Loucy (cell line): ENCODE measurements at regions not wholly inside any gene's neighbourhood (a gene's known extent, or its start where the extent isn't known, plus 50 kb on each side); places are given as distances from the start of the nearest gene placed in this dataset.
A peak's percentile ranks its signal among the peaks of the same experiment; 100 is the strongest.

Experiments
- H2AFZ ChIP-seq: fragments of 200-600 bp; sonication (generic); 2 replicates; pipeline ENCODE4 v1.6.0; 2016; ENCODE audit warnings: antibody characterized with exemption, mild to moderate bottlenecking, low read length, moderate library complexity
- H3F3A ChIP-seq: fragments of 200-600 bp; 2 replicates; pipeline ENCODE4 v1.6.0; 2016; ENCODE audit warnings: antibody characterized with exemption, low read depth, mild to moderate bottlenecking
- H3K27me3 ChIP-seq: fragments of 200-600 bp; sonication (generic); 2 replicates; pipeline ENCODE4 v1.6.1; 2014; ENCODE audit warnings: low read length, mild to moderate bottlenecking; ENCODE audit not compliant: insufficient read depth, poor library complexity, severe bottlenecking
- H3K36me3 ChIP-seq: fragments of 200-600 bp; sonication (generic); 2 replicates; pipeline ENCODE4 v1.6.1; 2016; ENCODE audit warnings: low read length; ENCODE audit not compliant: insufficient read depth
- H3K4me1 ChIP-seq: fragments of 200-600 bp; sonication (generic); 2 replicates; pipeline ENCODE4 v1.5.1; 2014; ENCODE audit warnings: low read length, mild to moderate bottlenecking; ENCODE audit not compliant: insufficient read depth, poor library complexity, severe bottlenecking
- H3K4me2 ChIP-seq: fragments of 200-600 bp; sonication (generic); 2 replicates; pipeline ENCODE4 v1.6.0; 2014; ENCODE audit warnings: antibody characterized with exemption, low read length, low read depth, mild to moderate bottlenecking; ENCODE audit not compliant: poor library complexity, severe bottlenecking
- H3K4me3 ChIP-seq: fragments of 200-600 bp; sonication (generic); 2 replicates; pipeline ENCODE4 v1.5.1; 2014; ENCODE audit warnings: low read length, mild to moderate bottlenecking, mixed read lengths; ENCODE audit not compliant: poor library complexity, severe bottlenecking
- H3K79me2 ChIP-seq: fragments of 200-600 bp; sonication (generic); 2 replicates; pipeline ENCODE4 v1.6.1; 2014; ENCODE audit warnings: low read length; ENCODE audit not compliant: insufficient read depth
- H3K9ac ChIP-seq: fragments of 200-600 bp; sonication (generic); 2 replicates; pipeline ENCODE4 v1.6.0; 2014; ENCODE audit warnings: mild to moderate bottlenecking, low read depth, low read length, moderate library complexity; ENCODE audit not compliant: poor library complexity, severe bottlenecking
- H3K9me2 ChIP-seq: fragments of 200-600 bp; sonication (generic); replicated peaks from 2 replicates; pipeline ENCODE4 v1.6.1; 2016; ENCODE audit warnings: low read depth, low read length, mixed read lengths
- H3K9me3 ChIP-seq: fragments of 200-600 bp; sonication (generic); 2 replicates; pipeline ENCODE4 v1.6.1; 2014; ENCODE audit warnings: mild to moderate bottlenecking, antibody characterized with exemption, low read length, low read depth; ENCODE audit not compliant: insufficient read depth
- H4K20me1 ChIP-seq: fragments of 200-600 bp; sonication (generic); 2 replicates; pipeline ENCODE4 v1.6.0; 2014; ENCODE audit warnings: antibody characterized with exemption, low read length, mild to moderate bottlenecking; ENCODE audit not compliant: insufficient read depth, poor library complexity, severe bottlenecking
- CTCF ChIP-seq: fragments of 200-600 bp; sonication (generic); conservative IDR thresholded peaks from 2 replicates; pipeline ENCODE4 v1.5.1; 2014; ENCODE audit warnings: mild to moderate bottlenecking, antibody characterized with exemption, low read length
- EZH2phosphoT487 ChIP-seq: fragments of 200-600 bp; IDR thresholded peaks from 2 replicates; pipeline ENCODE4 v1.6.1; 2018; ENCODE audit warnings: antibody characterized with exemption, mild to moderate bottlenecking, moderate library complexity, borderline replicate concordance

- H3K4me3 ChIP-seq: no peak overlapping the region
- TF ChIP-seq CTCF (no peak), EZH2phosphoT487 (no peak)
These were observed 1524.7 kb upstream of the TMEM132C start for GRCh38 chr12:126742241-126742641.

GRCh38 chr12:126747530-126748149 lies 1519.3 kb upstream of the TMEM132C start:
- Histone ChIP-seq H3F3A (no peaks in the 10 kb centered on the region), H3K9me3 (no peaks in the 10 kb centered on the region), H2AFZ (no peak overlapping the region), H3K4me1 (no peaks in the 10 kb centered on the region), H3K79me2 (no peaks in the 10 kb centered on the region), H3K27me3 (no peaks in the 10 kb centered on the region), H3K4me2 (no peak overlapping the region), H3K4me3 (no peak overlapping the region), H3K36me3 (no peaks in the 10 kb centered on the region), H3K9ac (no peak overlapping the region), H4K20me1 (no peaks in the 10 kb centered on the region), H3K9me2 (no peaks in the 10 kb centered on the region)
- no peak for TF ChIP-seq EZH2phosphoT487
- TF ChIP-seq CTCF: peak; percentile 95

More at GRCh38 chr12:126742241-126742641, 1524.7 kb upstream of the TMEM132C start:
- Histone ChIP-seq H4K20me1 (no peaks in the 10 kb centered on the region), H3K9me3 (no peaks in the 10 kb centered on the region), H2AFZ (no peak overlapping the region), H3K4me1 (no peaks in the 10 kb centered on the region), H3K36me3 (no peaks in the 10 kb centered on the region), H3K4me2 (no peak overlapping the region), H3F3A (no peaks in the 10 kb centered on the region), H3K9me2 (no peaks in the 10 kb centered on the region), H3K27me3 (no peaks in the 10 kb centered on the region), H3K79me2 (no peaks in the 10 kb centered on the region), H3K9ac (no peak overlapping the region)

- Histone ChIP-seq H3K79me2 (no peaks in the 10 kb centered on the region), H3K9me2 (no peaks in the 10 kb centered on the region), H3K27me3 (no peaks in the 10 kb centered on the region), H3K4me1 (no peaks in the 10 kb centered on the region), H2AFZ (no peak overlapping the region), H3F3A (no peaks in the 10 kb centered on the region), H3K4me2 (no peak overlapping the region), H3K9ac (no peak overlapping the region), H3K9me3 (no peaks in the 10 kb centered on the region), H4K20me1 (no peaks in the 10 kb centered on the region), H3K4me3 (no peak overlapping the region), H3K36me3 (no peaks in the 10 kb centered on the region)
- TF ChIP-seq EZH2phosphoT487: no peak
- TF ChIP-seq CTCF: no peak
These were observed 1514.9 kb upstream of the TMEM132C start for GRCh38 chr12:126752021-126752420.
